MM.1S (cell line): ENCODE measurements at regions not wholly inside any gene's neighbourhood (a gene's known extent, or its start where the extent isn't known, plus 50 kb on each side); places are given as distances from the start of the nearest gene placed in this dataset.

Experiments used
- DNase-seq: peaks from one replicate; pipeline ENCODE4 v3.0.0-alpha.2; 2015
- H2AFZ ChIP-seq: fragments of 300-600 bp; sonication (generic); 2 replicates; pipeline ENCODE4 v1.6.0; 2016; ENCODE audit warnings: antibody characterized with exemption, low read length
- H3F3A ChIP-seq: fragments of 300-600 bp; sonication (generic); 2 replicates; pipeline ENCODE4 v1.6.1; 2016; ENCODE audit warnings: mild to moderate bottlenecking, antibody characterized with exemption, low read length, moderate library complexity, mixed read lengths; ENCODE audit not compliant: insufficient read depth
- H3K27ac ChIP-seq: fragments of 300-600 bp; sonication (generic); 2 replicates; pipeline ENCODE4 v1.5.1; 2016; ENCODE audit warnings: mild to moderate bottlenecking, low read length
- H3K27me3 ChIP-seq: fragments of 300-600 bp; sonication (generic); replicated peaks from 2 replicates; pipeline ENCODE4 v1.6.0; 2016; ENCODE audit warnings: low read length; ENCODE audit not compliant: insufficient read depth
- H3K36me3 ChIP-seq: fragments of 300-600 bp; sonication (generic); replicated peaks from 2 replicates; pipeline ENCODE4 v1.6.1; 2016; ENCODE audit warnings: mild to moderate bottlenecking, low read length, mixed read lengths; ENCODE audit not compliant: insufficient read depth
- H3K4me1 ChIP-seq: fragments of 300-600 bp; sonication (generic); 2 replicates; pipeline ENCODE4 v1.6.1; 2016; ENCODE audit warnings: low read length, mixed read lengths
- H3K4me2 ChIP-seq: fragments of 300-600 bp; sonication (generic); 2 replicates; pipeline ENCODE4 v1.6.0; 2016; ENCODE audit warnings: low read depth, low read length
- H3K4me3 ChIP-seq: fragments of 300-600 bp; sonication (generic); 2 replicates; pipeline ENCODE4 v1.5.1; 2016; ENCODE audit warnings: low read length, mixed read lengths
- H3K79me2 ChIP-seq: fragments of 300-600 bp; sonication (generic); 2 replicates; pipeline ENCODE4 v1.6.1; 2016; ENCODE audit warnings: mixed run types, low read length, mixed read lengths
- H3K9ac ChIP-seq: fragments of 300-600 bp; sonication (generic); 2 replicates; pipeline ENCODE4 v1.6.1; 2016; ENCODE audit warnings: low read length, mixed read lengths
- H3K9me2 ChIP-seq: fragments of 300-600 bp; sonication (generic); replicated peaks from 2 replicates; pipeline ENCODE4 v1.6.1; 2016; ENCODE audit warnings: mild to moderate bottlenecking, low read length, mixed read lengths; ENCODE audit not compliant: insufficient read depth
- H3K9me3 ChIP-seq: fragments of 300-600 bp; sonication (generic); replicated peaks from 2 replicates; pipeline ENCODE4 v1.6.1; 2016; ENCODE audit warnings: mild to moderate bottlenecking, low read length, mixed read lengths; ENCODE audit not compliant: insufficient read depth
- H4K20me1 ChIP-seq: fragments of 300-600 bp; sonication (generic); 2 replicates; pipeline ENCODE4 v1.6.1; 2016; ENCODE audit warnings: mild to moderate bottlenecking, low read length, moderate library complexity, mixed read lengths; ENCODE audit not compliant: insufficient read depth
- CTCF ChIP-seq: fragments of 300-600 bp; sonication (generic); IDR thresholded peaks from 2 replicates; pipeline ENCODE4 v1.5.1; 2016; ENCODE audit warnings: antibody characterized with exemption, low read length, mixed read lengths
- EZH2 ChIP-seq: fragments of 300-600 bp; sonication (generic); optimal IDR thresholded peaks from 2 replicates; pipeline ENCODE3; 2017; ENCODE audit warnings: low read depth, mild to moderate bottlenecking, antibody characterized with exemption, low read length, mixed read lengths
- EZH2phosphoT487 ChIP-seq: fragments of 300-600 bp; sonication (generic); IDR thresholded peaks from 2 replicates; pipeline ENCODE4 v1.6.1; 2018; ENCODE audit warnings: antibody characterized with exemption, low read length

- Histone ChIP-seq H4K20me1 (no peaks in the 10 kb centered on the region), H3K4me3 (no peak overlapping the region), H2AFZ (no peak overlapping the region), H3F3A (no peaks in the 10 kb centered on the region), H3K4me1 (no peaks in the 10 kb centered on the region), H3K36me3 (no peaks in the 10 kb centered on the region), H3K79me2 (no peaks in the 10 kb centered on the region), H3K27me3 (no peaks in the 10 kb centered on the region), H3K9ac (no peak overlapping the region), H3K9me2 (no peaks in the 10 kb centered on the region), H3K27ac (no peak overlapping the region), H3K9me3 (no peaks in the 10 kb centered on the region), H3K4me2 (no peak overlapping the region)
- TF ChIP-seq CTCF (no peak), EZH2phosphoT487 (no peak), EZH2 (no peak)
- DNase-seq, result no peak
These were observed 60.9 kb upstream of the TLR3 start for GRCh38 chr4:186008057-186008456.

- no peak for DNase-seq
- Histone ChIP-seq H2AFZ (no peak overlapping the region), H3K4me1 (no peaks in the 10 kb centered on the region), H3F3A (no peaks in the 10 kb centered on the region), H3K9me3 (no peaks in the 10 kb centered on the region), H3K4me2 (no peak overlapping the region), H3K9ac (no peak overlapping the region), H3K79me2 (no peaks in the 10 kb centered on the region), H3K36me3 (no peaks in the 10 kb centered on the region), H3K27me3 (no peaks in the 10 kb centered on the region), H3K27ac (no peak overlapping the region), H4K20me1 (no peaks in the 10 kb centered on the region), H3K9me2 (no peaks in the 10 kb centered on the region), H3K4me3 (no peak overlapping the region)
- TF ChIP-seq CTCF, result no peak
- no peak for TF ChIP-seq EZH2
- TF ChIP-seq EZH2phosphoT487, result no peak
These were observed 59.0 kb upstream of the TLR3 start for GRCh38 chr4:186009976-186010375.

- Histone ChIP-seq H3K27ac (no peak overlapping the region), H3K36me3 (no peaks in the 10 kb centered on the region), H3K4me3 (no peak overlapping the region), H3F3A (no peaks in the 10 kb centered on the region), H4K20me1 (no peaks in the 10 kb centered on the region), H3K9me3 (no peaks in the 10 kb centered on the region), H3K79me2 (no peaks in the 10 kb centered on the region), H3K9ac (no peak overlapping the region), H2AFZ (no peak overlapping the region), H3K4me1 (no peaks in the 10 kb centered on the region), H3K4me2 (no peak overlapping the region), H3K9me2 (no peaks in the 10 kb centered on the region), H3K27me3 (no peaks in the 10 kb centered on the region)
- TF ChIP-seq CTCF (no peak), EZH2 (no peak), EZH2phosphoT487 (no peak)
- no peak for DNase-seq
These were observed 58.1 kb upstream of the TLR3 start for GRCh38 chr4:186010821-186011220.
